ENCODE measurements at regions not wholly inside any gene's neighbourhood (a gene's known extent, or its start where the extent isn't known, plus 50 kb on each side); places are given as distances from the start of the nearest gene placed in this dataset.

DNA sequence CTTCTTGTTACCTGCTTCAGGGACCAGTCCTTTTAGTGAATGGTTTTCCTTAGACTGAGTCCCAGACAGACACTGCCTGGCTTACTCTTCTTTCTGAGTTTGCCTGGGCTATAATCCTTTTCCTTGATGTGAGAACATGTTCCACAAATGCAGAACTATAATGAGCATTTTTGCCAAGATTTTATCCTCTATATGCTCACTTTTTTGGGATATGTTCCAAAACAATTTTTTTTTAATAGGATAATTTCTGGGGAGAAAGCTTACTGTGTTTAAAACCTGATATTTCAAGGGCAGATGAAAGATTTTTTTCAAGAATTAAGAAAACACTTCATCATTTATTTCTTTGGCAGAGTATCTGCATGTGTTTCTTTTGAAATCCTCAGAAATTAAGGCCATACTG lies 110.0 kb upstream of the TENM4 start:
- DNase-seq (ENCODE audit: low read depth in 1 of 2, low spot score in 1 of 2) = no peak
- TF ChIP-seq JUND (IDR thresholded peaks at IDR 0.05; ENCODE audit: low read depth) = no peak
- in situ Hi-C loops (cut with HindIII; ENCODE audit: low pct_unique_long_range_greater_than_20kb, low sequenced_read_pairs) = no loop called here

DNA sequence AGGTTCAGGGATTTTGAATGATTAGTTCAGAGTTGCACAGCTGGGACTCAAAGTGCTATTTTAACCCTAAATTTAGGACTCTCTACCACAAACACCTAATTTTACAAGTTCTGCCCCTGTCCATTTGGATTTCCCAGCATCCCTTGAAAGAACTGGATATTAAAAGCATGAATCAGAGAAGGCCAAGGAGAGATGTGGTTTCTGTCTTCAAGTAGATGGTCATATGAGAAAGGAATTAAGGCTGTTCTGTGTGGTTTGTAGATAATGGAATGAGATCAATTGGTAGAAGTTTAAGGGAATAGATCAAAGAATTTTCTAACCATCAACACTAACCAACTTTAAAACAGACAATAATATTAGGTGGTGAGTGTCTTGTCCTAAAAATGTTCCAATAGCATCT lies 106.4 kb upstream of the TENM4 start:
- in situ Hi-C loops (cut with HindIII; ENCODE audit: low pct_unique_long_range_greater_than_20kb, low sequenced_read_pairs) = no loop called here
- DNase-seq (ENCODE audit: low read depth in 1 of 2, low spot score in 1 of 2) = no peak
- no peak for TF ChIP-seq JUND (IDR thresholded peaks at IDR 0.05; ENCODE audit: low read depth)

DNA sequence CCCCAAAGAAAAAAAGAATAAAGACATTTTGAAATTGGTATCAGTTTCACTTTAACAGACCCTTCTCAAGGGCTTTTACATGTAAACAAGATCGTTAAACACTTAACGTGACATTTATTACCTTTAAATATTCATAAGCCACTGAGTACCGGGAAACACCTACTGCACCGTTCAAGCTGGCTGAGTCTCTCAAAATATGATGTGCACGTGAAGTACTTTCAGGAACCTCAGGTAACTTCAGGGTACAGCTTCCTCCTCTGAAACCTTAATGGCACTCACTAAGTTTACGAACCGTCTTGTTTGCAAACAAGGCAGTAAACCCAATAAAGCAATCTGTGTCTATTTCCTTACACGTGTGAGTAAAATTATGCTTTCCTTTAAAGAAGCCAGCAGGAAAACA lies 105.5 kb upstream of the TENM4 start:
- in situ Hi-C loops (cut with HindIII; ENCODE audit: low pct_unique_long_range_greater_than_20kb, low sequenced_read_pairs) = no loop called here
- no peak for TF ChIP-seq JUND (IDR thresholded peaks at IDR 0.05; ENCODE audit: low read depth)
- DNase-seq (ENCODE audit: low read depth in 1 of 2, low spot score in 1 of 2) = no peak

DNA sequence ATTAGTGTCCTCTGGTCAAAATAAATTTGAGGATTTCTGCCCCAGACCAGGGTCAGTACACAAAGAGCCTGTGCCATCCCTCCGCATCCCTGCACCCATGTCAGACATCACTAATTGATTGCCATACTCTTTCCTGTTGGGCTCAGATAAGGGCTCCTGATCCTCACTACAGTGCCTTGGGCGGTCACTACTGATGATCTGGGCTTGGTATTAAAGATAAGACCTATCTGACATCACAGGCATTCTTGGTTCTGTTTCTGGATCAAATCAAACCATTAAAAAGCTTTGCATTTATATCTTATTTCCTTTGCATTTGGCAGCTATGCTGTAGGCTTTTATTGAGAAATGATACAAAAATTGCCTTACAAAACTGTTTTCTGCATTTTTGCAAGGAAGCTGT lies 103.5 kb upstream of the TENM4 start:
- TF ChIP-seq JUND (IDR thresholded peaks at IDR 0.05; ENCODE audit: low read depth) = no peak
- no peak for DNase-seq (ENCODE audit: low read depth in 1 of 2, low spot score in 1 of 2)
- in situ Hi-C loops (cut with HindIII; ENCODE audit: low pct_unique_long_range_greater_than_20kb, low sequenced_read_pairs) = no loop called here

DNA sequence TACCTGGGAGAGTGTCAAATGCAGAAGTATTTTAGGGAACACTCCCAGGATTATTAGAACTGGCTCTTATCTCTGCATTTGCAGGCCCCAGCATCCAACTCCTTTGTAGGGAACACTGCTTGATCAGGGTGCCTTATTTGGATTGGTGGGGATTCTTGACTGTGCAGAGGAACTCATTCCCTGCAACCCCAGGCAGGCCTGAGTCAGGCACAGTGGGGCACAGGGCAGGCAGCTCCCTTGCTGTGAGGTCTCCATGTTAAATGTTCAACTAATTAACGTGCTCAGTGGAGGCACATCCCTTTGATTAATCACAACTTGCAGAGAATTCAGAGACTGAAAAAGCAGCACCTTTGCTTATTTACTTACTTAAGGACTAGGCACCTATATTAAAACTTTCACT lies 102.3 kb upstream of the TENM4 start:
- no peak for TF ChIP-seq JUND (IDR thresholded peaks at IDR 0.05; ENCODE audit: low read depth)
- in situ Hi-C loops (cut with HindIII; ENCODE audit: low pct_unique_long_range_greater_than_20kb, low sequenced_read_pairs) = no loop called here
- DNase-seq (ENCODE audit: low read depth in 1 of 2, low spot score in 1 of 2) = no peak

DNA sequence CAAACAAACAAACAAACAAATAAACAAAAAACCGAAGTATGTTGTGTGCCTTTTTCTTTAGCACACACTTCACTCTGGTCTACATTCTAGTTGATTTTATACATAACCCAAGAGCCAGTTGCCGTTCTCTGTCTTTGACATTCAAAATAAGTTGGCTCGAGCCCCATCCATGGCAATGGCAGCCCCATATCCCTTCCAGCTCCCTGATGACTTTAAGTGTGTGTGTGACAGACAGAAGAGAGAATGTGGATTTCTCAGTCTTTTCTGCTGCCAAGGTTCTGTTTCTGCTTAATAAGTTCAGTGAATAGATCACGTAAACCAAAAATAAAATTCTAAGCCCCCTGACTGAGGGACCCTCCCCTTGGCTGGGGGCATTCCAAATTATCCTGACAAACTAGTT lies 100.6 kb upstream of the TENM4 start:
- TF ChIP-seq JUND (IDR thresholded peaks at IDR 0.05; ENCODE audit: low read depth) = no peak
- no peak for DNase-seq (ENCODE audit: low read depth in 1 of 2, low spot score in 1 of 2)
- in situ Hi-C loops (cut with HindIII; ENCODE audit: low pct_unique_long_range_greater_than_20kb, low sequenced_read_pairs) = no loop called here

DNA sequence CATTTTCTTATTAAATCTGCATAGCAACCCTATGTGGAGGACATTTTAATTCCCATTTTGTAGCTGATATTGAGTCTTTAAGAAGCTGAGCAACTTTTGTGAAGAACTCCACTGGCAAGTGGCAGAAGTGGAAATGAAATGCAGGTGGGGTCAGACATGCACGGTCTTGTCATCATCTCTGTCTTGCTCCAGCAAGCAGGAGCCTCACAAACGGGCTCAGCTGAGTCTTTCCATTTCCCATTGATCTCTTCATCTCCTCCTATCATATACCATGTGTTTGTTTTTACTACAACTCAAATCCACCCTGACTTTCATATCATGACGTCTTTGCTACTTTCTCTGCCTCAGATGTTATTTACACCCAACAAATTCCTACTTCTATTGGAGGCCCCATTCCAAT lies 97.9 kb upstream of the TENM4 start:
- in situ Hi-C loops (cut with HindIII; ENCODE audit: low pct_unique_long_range_greater_than_20kb, low sequenced_read_pairs) = no loop called here
- DNase-seq (ENCODE audit: low read depth in 1 of 2, low spot score in 1 of 2) = no peak
- no peak for TF ChIP-seq JUND (IDR thresholded peaks at IDR 0.05; ENCODE audit: low read depth)

DNA sequence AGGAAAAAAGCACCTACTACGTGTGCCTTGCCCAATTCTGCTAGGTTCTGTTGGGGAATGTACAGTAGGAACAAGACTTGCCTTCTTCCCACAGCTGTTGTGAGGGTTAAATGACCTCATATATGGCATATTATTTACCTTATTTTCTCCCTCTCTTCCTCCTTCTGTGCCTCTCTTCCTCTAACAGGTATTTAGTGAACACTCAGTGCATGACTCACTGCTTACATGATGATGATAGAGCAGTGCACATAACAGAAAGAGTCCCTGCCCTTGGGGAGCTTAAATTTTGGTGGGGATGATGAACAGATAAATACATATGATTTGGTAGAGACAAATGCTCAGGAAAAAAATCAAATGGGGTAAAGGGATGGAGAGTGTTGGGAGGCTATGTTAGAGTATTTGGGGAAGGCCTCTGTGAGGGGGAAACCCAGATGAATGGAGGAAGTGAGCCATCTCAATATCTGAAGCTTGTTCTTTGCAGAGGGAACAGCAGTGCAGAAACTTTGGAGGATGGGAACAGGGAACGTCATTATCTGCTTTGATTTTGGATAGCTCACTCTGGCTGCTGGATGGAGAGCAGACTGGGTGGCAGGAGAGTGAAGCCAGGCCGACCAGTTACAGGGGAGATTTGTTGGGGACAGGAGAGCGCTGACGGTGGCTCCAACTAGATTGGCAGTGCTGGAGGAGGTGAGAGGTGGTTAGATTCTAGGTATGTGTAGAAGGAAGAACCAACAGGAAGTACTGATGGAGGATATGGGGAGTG lies 95.5 kb upstream of the TENM4 start:
- no peak for DNase-seq (ENCODE audit: low read depth in 1 of 2, low spot score in 1 of 2)
- in situ Hi-C loops (cut with HindIII; ENCODE audit: low pct_unique_long_range_greater_than_20kb, low sequenced_read_pairs) = no loop called here
- TF ChIP-seq JUND (IDR thresholded peaks at IDR 0.05; ENCODE audit: low read depth) = no peak

DNA sequence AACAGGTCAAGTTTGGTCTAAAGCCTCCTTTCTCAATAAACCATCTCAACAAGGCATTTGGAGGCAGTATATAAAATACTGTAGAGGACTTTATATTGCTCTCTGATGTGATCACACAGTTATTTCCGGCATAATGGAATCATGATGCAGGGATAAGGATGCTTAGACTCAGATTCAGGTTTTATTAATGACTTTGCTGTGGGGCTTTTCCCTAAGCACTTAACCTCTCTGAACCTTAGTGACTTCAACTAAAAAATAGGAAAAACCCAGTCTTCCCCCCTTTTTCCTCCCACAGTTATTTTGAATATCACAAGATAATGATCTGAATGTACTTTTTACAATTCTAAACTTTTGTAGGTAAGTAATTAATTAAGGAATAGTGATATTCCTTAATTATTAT lies 94.8 kb upstream of the TENM4 start:
- TF ChIP-seq JUND (IDR thresholded peaks at IDR 0.05; ENCODE audit: low read depth) = no peak
- in situ Hi-C loops (cut with HindIII; ENCODE audit: low pct_unique_long_range_greater_than_20kb, low sequenced_read_pairs) = no loop called here
- DNase-seq (ENCODE audit: low read depth in 1 of 2, low spot score in 1 of 2) = no peak

DNA sequence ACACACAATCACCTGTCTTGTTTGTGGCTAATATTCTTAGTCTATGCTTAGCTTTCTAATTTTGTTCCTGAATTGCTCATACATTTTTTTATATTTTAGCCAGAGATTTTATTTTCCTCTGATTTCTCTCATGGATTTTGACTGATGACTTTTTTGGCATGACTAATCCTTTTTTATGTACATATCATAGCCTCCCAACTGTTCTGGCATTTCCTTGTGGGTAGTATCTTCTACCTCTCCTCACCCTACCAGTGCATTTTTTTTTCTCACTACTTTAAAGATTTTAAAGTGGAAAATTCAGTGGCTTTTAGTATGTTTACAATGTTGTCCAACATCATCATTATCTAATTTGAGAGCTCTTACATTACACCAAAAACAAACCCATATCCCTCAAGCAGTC lies 84.4 kb upstream of the TENM4 start:
- TF ChIP-seq JUND (IDR thresholded peaks at IDR 0.05; ENCODE audit: low read depth) = no peak
- in situ Hi-C loops (cut with HindIII; ENCODE audit: low pct_unique_long_range_greater_than_20kb, low sequenced_read_pairs) = no loop called here
- no peak for DNase-seq (ENCODE audit: low read depth in 1 of 2, low spot score in 1 of 2)

DNA sequence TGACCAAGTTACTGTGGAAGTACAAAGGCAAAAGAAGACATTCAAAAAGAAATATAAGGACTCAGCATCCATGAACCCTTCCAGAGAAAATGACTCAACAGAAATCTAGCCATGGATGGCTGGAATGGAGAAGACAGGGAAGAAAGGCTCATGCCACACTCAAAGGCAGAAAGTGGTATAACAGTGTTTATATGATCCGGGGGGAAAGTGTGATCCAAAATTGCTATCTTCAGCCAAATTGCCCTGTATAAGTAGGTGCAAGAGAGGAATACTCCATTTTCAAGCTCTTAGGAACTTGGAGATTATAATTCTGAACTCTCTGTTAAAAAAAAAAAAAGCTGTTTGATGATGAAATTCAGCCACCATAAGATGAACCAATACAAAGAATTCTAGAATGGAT lies 81.8 kb upstream of the TENM4 start:
- TF ChIP-seq JUND (IDR thresholded peaks at IDR 0.05; ENCODE audit: low read depth) = no peak
- in situ Hi-C loops (cut with HindIII; ENCODE audit: low pct_unique_long_range_greater_than_20kb, low sequenced_read_pairs) = no loop called here
- no peak for DNase-seq (ENCODE audit: low read depth in 1 of 2, low spot score in 1 of 2)

DNA sequence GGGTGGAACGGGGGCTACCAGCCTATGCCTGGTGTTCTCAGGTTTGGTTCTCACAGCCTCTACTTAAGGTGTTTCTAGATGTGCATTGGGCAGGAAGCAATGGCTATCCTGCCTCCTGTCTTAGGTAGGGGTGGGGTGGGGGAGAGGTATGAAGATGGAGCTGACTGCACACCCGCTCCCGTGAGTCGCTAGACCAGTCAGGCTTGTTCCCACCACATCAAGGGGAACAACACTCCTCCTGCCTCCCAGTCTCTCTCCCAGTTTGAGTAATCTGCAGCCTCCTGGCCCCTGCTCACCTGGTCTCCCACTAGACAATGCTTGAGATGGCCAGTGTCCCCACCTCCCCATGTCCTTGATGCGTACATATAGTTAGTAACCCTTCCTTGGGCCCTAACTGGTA lies 79.3 kb upstream of the TENM4 start:
- no peak for TF ChIP-seq JUND (IDR thresholded peaks at IDR 0.05; ENCODE audit: low read depth)
- DNase-seq (ENCODE audit: low read depth in 1 of 2, low spot score in 1 of 2) = no peak
- in situ Hi-C loops (cut with HindIII; ENCODE audit: low pct_unique_long_range_greater_than_20kb, low sequenced_read_pairs) = no loop called here

DNA sequence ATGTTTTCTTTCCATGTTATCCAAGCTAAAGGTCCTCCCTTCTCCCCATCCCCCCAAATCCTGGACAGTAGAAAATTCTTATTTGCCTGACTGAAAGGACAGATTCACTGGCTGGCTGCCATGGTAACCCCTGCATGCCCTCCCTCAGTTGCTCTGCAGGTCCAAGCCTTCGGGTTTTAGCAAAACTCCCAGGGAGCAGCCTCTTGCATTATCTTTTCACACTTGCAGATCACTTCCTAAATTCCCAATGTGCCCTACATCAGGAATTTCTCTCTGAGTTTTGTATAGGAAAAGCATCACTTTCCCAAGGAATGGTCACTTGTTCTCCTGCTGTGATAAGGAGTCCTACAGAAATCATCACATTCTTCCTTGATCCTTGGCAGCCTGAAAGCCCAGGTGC lies 75.0 kb upstream of the TENM4 start:
- in situ Hi-C loops (cut with HindIII; ENCODE audit: low pct_unique_long_range_greater_than_20kb, low sequenced_read_pairs) = no loop called here
- DNase-seq (ENCODE audit: low read depth in 1 of 2, low spot score in 1 of 2) = no peak

DNA sequence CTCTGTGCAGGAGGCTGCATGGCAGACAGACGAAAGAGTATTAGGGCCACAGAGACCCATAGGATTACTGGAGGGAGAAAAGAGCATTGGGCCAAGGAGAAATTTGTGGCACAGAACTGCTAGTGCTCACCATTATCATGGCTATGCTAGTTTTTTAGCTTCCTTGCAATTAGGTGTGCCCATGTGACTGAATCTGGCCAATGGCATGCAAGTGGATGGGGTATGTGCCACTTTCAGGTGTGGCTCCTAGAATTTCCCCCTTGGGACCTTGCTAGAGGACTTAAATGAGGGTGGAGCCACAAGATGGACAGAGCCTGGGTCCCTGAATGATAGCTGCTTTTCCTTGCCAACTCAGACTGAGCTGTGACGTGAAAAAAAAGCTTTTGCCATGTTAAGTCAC lies 73.9 kb upstream of the TENM4 start:
- DNase-seq (ENCODE audit: low read depth in 1 of 2, low spot score in 1 of 2) = no peak
- TF ChIP-seq JUND (IDR thresholded peaks at IDR 0.05; ENCODE audit: low read depth) = no peak
- in situ Hi-C loops (cut with HindIII; ENCODE audit: low pct_unique_long_range_greater_than_20kb, low sequenced_read_pairs) = no loop called here

More for the DNA sequence above, 75.0 kb upstream of the TENM4 start:
- TF ChIP-seq JUND (IDR thresholded peaks at IDR 0.05; ENCODE audit: low read depth) = no peak
